H1 (cell line): ENCODE measurements at regions not wholly inside any gene's neighbourhood (a gene's known extent, or its start where the extent isn't known, plus 50 kb on each side); places are given as distances from the start of the nearest gene placed in this dataset.

Experiments
- CTCF ChIA-PET: fragments of 300-600 bp; sonication (Branson Sonifier 250); formaldehyde crosslinking; loops from one replicate; lab custom pipeline; 2021; ENCODE audit not compliant: partially characterized antibody; lab: Charles Lee
- POLR2A ChIA-PET: fragments of 300-600 bp; sonication (Branson Sonifier 250); formaldehyde crosslinking; loops from one replicate; lab custom pipeline; 2021; ENCODE audit warnings: inconsistent platforms; ENCODE audit not compliant: partially characterized antibody; lab: Charles Lee
- DNase-seq, 2 experiments: peaks; one replicate each; pipeline versions ENCODE4 v3.0.0 to v3.0.0-alpha.2; 2010 to 2022; ENCODE audit warnings: low spot score in 2 of 2, low read depth in 1 of 2, mixed read lengths in 1 of 2
- FAIRE-seq: peaks from 2 replicates; lab custom pipeline; 2011; peaks lifted over from hg19 to GRCh38; lab: Jason Lieb, UNC
- H2AFZ ChIP-seq: 2 replicates; pipeline ENCODE4 v1.8.1; 2012; ENCODE audit warnings: low read length, inconsistent platforms
- H2AK5ac ChIP-seq: 2 replicates; pipeline ENCODE4 v1.6.1; 2013; ENCODE audit warnings: low read depth, low read length
- H2BK120ac ChIP-seq: replicated peaks from 2 replicates; pipeline ENCODE3; 2013; ENCODE audit warnings: low read depth, low read length, inconsistent platforms
- H2BK12ac ChIP-seq: 2 replicates; pipeline ENCODE4 v1.6.1; 2013; ENCODE audit warnings: low read depth, low read length
- H2BK15ac ChIP-seq: 2 replicates; pipeline ENCODE4 v1.6.1; 2013; ENCODE audit warnings: low read length
- H2BK20ac ChIP-seq: 2 replicates; pipeline ENCODE4 v1.6.1; 2013; ENCODE audit warnings: low read length
- H2BK5ac ChIP-seq: 2 replicates; pipeline ENCODE4 v1.6.1; 2013; ENCODE audit warnings: low read depth, low read length
- H3K14ac ChIP-seq: 2 replicates; pipeline ENCODE4 v1.6.1; 2013; ENCODE audit warnings: inconsistent platforms; ENCODE audit not compliant: insufficient read length
- H3K18ac ChIP-seq: 2 replicates; pipeline ENCODE4 v1.6.1; 2013; ENCODE audit warnings: low read length; ENCODE audit errors: extremely low read depth
- H3K23ac ChIP-seq: 2 replicates; pipeline ENCODE4 v1.6.1; 2013; ENCODE audit warnings: inconsistent platforms; ENCODE audit not compliant: insufficient read length
- H3K23me2 ChIP-seq: 2 replicates; pipeline ENCODE4 v1.6.1; 2013; ENCODE audit warnings: low read depth, low read length
- H3K27ac ChIP-seq: 2 replicates; pipeline ENCODE4 v1.6.1; 2011; ENCODE audit warnings: low read depth, low read length, inconsistent platforms
- H3K27me3 ChIP-seq, 4 experiments: replicated peaks in 1 of 4; 1 replicate in 1 of 4; 2 replicates in 3 of 4; pipeline versions ENCODE4 v1.6.1 to v1.8.1; 2011 to 2013; ENCODE audit warnings: low read length in 3 of 4, mild to moderate bottlenecking in 3 of 4, inconsistent platforms in 2 of 4, mixed read lengths in 2 of 4, moderate library complexity in 1 of 4; ENCODE audit not compliant: control insufficient read depth in 3 of 4, insufficient read depth in 3 of 4; ENCODE audit errors: extremely low read depth in 1 of 4
- H3K36me3 ChIP-seq, 4 experiments: 2 replicates each; pipeline versions ENCODE4 v1.6.1 to v1.8.1; 2011 to 2013; ENCODE audit warnings: mild to moderate bottlenecking in 4 of 4, low read length in 3 of 4, moderate library complexity in 2 of 4, control low read depth in 1 of 4, inconsistent platforms in 1 of 4; ENCODE audit not compliant: insufficient read depth in 4 of 4, control insufficient read depth in 2 of 4
- H3K4ac ChIP-seq: replicated peaks from 2 replicates; pipeline ENCODE3; 2013; ENCODE audit warnings: low read length, low read depth, mixed read lengths, inconsistent platforms; ENCODE audit not compliant: insufficient read length
- H3K4me1 ChIP-seq, 4 experiments: replicated peaks in 1 of 4; 1 replicate in 1 of 4; 2 replicates in 3 of 4; pipeline versions ENCODE4 v1.6.1 to v1.8.1; 2011 to 2013; ENCODE audit warnings: low read length in 3 of 4, inconsistent platforms in 2 of 4, mixed read lengths in 1 of 4; ENCODE audit not compliant: insufficient read depth in 4 of 4, control insufficient read depth in 3 of 4
- H3K4me2 ChIP-seq, 2 experiments: 2 replicates each; pipeline versions ENCODE4 v1.6.1 to v1.8.1; 2011 to 2013; ENCODE audit warnings: low read depth in 2 of 2, low read length in 2 of 2, control low read depth in 1 of 2, inconsistent platforms in 1 of 2, mild to moderate bottlenecking in 1 of 2; ENCODE audit not compliant: insufficient read depth in 1 of 2
- H3K4me3 ChIP-seq, 4 experiments: fragments of 200-600, 300-600 bp in 1 of 4; sonication (generic), shearing (Covaris generic), sonication (Bioruptor Twin) in 1 of 4; 2 replicates each; pipeline versions ENCODE4 v1.5.1 to v1.8.1; 2011 to 2016; ENCODE audit warnings: low read length in 4 of 4, low read depth in 3 of 4, control low read depth in 2 of 4, inconsistent platforms in 2 of 4, mild to moderate bottlenecking in 2 of 4, mixed read lengths in 1 of 4, moderate library complexity in 1 of 4; ENCODE audit not compliant: insufficient read depth in 2 of 4; ENCODE audit errors: extremely low read depth in 1 of 4
- H3K56ac ChIP-seq: replicated peaks from 2 replicates; pipeline ENCODE3; 2013; ENCODE audit warnings: low read depth, mild to moderate bottlenecking, mixed read lengths, low read length, inconsistent platforms; ENCODE audit not compliant: insufficient read length
- H3K79me1 ChIP-seq: 2 replicates; pipeline ENCODE4 v1.6.1; 2013; ENCODE audit warnings: low read depth, low read length, control low read depth
- H3K79me2 ChIP-seq, 2 experiments: 2 replicates each; pipeline versions ENCODE4 v1.6.1 to v1.8.1; 2012 to 2013; ENCODE audit warnings: low read length in 2 of 2, mild to moderate bottlenecking in 2 of 2, inconsistent platforms in 1 of 2; ENCODE audit not compliant: insufficient read depth in 2 of 2, control insufficient read depth in 1 of 2
- H3K9ac ChIP-seq, 4 experiments: replicated peaks in 1 of 4; 1 replicate in 1 of 4; 2 replicates in 3 of 4; pipeline versions ENCODE4 v1.6.1 to v1.8.1; 2011 to 2013; ENCODE audit warnings: low read depth in 3 of 4, low read length in 3 of 4, control low read depth in 2 of 4, mild to moderate bottlenecking in 2 of 4, moderate library complexity in 2 of 4, inconsistent platforms in 1 of 4; ENCODE audit errors: extremely low read depth in 1 of 4
- H3K9me3 ChIP-seq, 2 experiments: 2 replicates each; pipeline versions ENCODE4 v1.6.1 to v1.8.1; 2012 to 2013; ENCODE audit warnings: mild to moderate bottlenecking in 2 of 2, moderate library complexity in 2 of 2, control low read depth in 1 of 2, inconsistent platforms in 1 of 2, low read depth in 1 of 2, low read length in 1 of 2, mixed read lengths in 1 of 2; ENCODE audit not compliant: insufficient read depth in 2 of 2
- H4K20me1 ChIP-seq, 2 experiments: replicated peaks in 1 of 2; 2 replicates each; pipeline versions ENCODE3 to v1.8.1; 2011 to 2013; ENCODE audit warnings: inconsistent platforms in 2 of 2, low read length in 2 of 2, mild to moderate bottlenecking in 1 of 2; ENCODE audit not compliant: insufficient read depth in 2 of 2, control insufficient read depth in 1 of 2
- H4K5ac ChIP-seq: 2 replicates; pipeline ENCODE4 v1.6.1; 2013; ENCODE audit warnings: low read length, low read depth, mixed read lengths, inconsistent platforms; ENCODE audit not compliant: insufficient read length
- H4K8ac ChIP-seq: 2 replicates; pipeline ENCODE4 v1.8.0; 2013; ENCODE audit warnings: mild to moderate bottlenecking, moderate library complexity, low read length, inconsistent platforms; ENCODE audit not compliant: insufficient read depth; ENCODE audit errors: extremely low read depth
- H4K91ac ChIP-seq: replicated peaks from 2 replicates; pipeline ENCODE3; 2013; ENCODE audit warnings: low read length, mixed read lengths, inconsistent platforms; ENCODE audit not compliant: insufficient read length
- ASH2L ChIP-seq: fragments of 200-600, 300-600 bp; sonication (generic); IDR thresholded peaks from one replicate; pipeline ENCODE4 v1.7.1; 2017; ENCODE audit warnings: low read length
- CEBPB ChIP-seq: IDR thresholded peaks from 2 replicates; pipeline ENCODE4 v1.6.1; 2012; ENCODE audit warnings: low read depth, low read length
- CHD2 ChIP-seq: IDR thresholded peaks from 2 replicates; pipeline ENCODE4 v1.6.1; 2012; ENCODE audit warnings: low read length, improper control_type of control experiment
- CTBP2 ChIP-seq: IDR thresholded peaks from 2 replicates; pipeline ENCODE4 v1.7.0; 2011; ENCODE audit warnings: borderline replicate concordance, mild to moderate bottlenecking, moderate library complexity, mixed read lengths, low read length; ENCODE audit not compliant: insufficient read depth, insufficient read length
- JUN ChIP-seq: IDR thresholded peaks from 2 replicates; pipeline ENCODE4 v1.6.1; 2011; ENCODE audit warnings: low read depth, mild to moderate bottlenecking, improper control_type of control experiment, low read length
- RXRA ChIP-seq: IDR thresholded peaks from 2 replicates; pipeline ENCODE4 v1.6.1; 2011; ENCODE audit warnings: low read depth, mild to moderate bottlenecking, low read length, moderate library complexity; ENCODE audit not compliant: insufficient read depth
- SIX5 ChIP-seq: IDR thresholded peaks from 2 replicates; pipeline ENCODE4 v1.6.1; 2011; ENCODE audit warnings: mild to moderate bottlenecking, low read depth, low read length
- SP2 ChIP-seq: IDR thresholded peaks from 2 replicates; pipeline ENCODE4 v1.6.1; 2012; ENCODE audit warnings: mild to moderate bottlenecking, low read length, inconsistent platforms
- SRF ChIP-seq: IDR thresholded peaks from 2 replicates; pipeline ENCODE4 v1.6.1; 2011; ENCODE audit warnings: mild to moderate bottlenecking, low read depth, low read length, moderate library complexity
- ZNF274 ChIP-seq: IDR thresholded peaks from 2 replicates; pipeline ENCODE4 v1.7.0; 2012; ENCODE audit warnings: low read length, borderline replicate concordance; ENCODE audit errors: extremely low read depth
- WGBS, 2 experiments: shearing (Covaris generic) in 1 of 2; methylation state at CpG; one replicate each; pipeline versions ENCODE4 v1.1.6 to v1.1.7; 2013 to 2015; ENCODE audit warnings: low lambda C conversion rate in 2 of 2, mixed read lengths in 2 of 2, inconsistent platforms in 1 of 2, low coverage in 1 of 2, missing lambda C conversion rate in 1 of 2; ENCODE audit not compliant: insufficient replicate concordance in 2 of 2, insufficient coverage in 1 of 2, insufficient read length in 1 of 2; ENCODE audit errors: extremely low coverage in 1 of 2, missing lambda C conversion rate in 1 of 2; 5-methylcytosine and 5-hydroxymethylcytosine counted together
- TF ChIP-seq, protein P1 (sequence below): IDR thresholded peaks from 2 replicates; pipeline ENCODE4 v1.6.1; 2011; ENCODE audit warnings: low read length, improper control_type of control experiment
- TF ChIP-seq, protein P2 (sequence below): IDR thresholded peaks from 2 replicates; pipeline ENCODE4 v1.6.1; 2012; ENCODE audit warnings: inconsistent platforms

DNA sequence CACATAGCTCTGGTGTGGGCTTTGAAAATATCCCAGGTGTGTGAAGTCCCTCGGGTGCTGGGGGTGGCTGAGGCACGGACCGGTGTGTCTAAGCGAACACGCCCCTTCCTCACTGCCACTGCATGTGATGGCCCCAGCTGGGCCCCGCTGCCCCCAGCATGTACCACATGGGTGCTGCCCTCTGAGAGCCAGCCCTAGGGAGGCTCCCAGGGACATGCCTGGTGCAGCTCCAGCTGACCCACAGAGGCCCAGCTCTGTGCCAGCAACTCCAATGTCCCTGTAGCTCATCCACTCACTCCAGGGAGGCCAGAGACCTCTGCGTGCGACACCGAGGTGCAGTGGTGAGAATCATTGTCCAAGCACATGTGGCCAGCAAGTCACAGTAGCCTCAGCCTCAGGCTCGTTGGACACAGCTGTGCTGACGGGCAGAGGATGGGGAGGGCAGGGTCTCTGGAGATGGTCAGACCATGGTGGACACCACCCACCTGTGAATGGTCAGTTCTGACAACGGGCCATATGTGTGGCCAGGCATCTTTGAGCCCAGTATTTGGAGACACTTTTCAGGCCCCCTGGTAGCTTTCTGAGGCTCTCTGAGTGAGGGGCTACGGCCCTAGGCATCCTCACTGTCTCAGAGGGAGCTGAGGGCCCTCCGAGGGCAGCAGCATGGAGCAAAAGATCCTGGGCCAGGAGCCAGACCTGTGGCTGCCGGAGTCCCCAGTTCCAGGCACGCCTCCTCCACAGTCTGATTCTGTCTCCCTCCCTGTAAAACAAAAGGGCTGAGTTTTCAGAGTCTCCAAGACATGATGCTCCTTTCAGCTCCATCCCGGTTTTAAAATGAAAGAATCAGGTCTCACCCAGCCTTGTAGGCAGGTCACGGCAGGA lies 220.7 kb downstream of the NDUFA10 start:
- no peak for FAIRE-seq
- Histone ChIP-seq H3K9ac (no peak overlapping the region; a peak in 1 of 7 replicates), H2BK120ac (no peak overlapping the region), H4K20me1 (no peaks in the 10 kb centered on the region), H2AK5ac (no peak overlapping the region), H2BK20ac (no peak overlapping the region), H3K4me3 (no peak overlapping the region), H2BK5ac (no peak overlapping the region), H3K79me1 (no peaks in the 10 kb centered on the region), H3K4me2 (no peak overlapping the region), H2BK12ac (no peak overlapping the region), H3K23ac (no peak overlapping the region), H3K56ac (no peak overlapping the region), H3K14ac (no peak overlapping the region), H3K4ac (no peak overlapping the region), H4K5ac (no peak overlapping the region), H4K91ac (no peak overlapping the region), H3K36me3 (no peaks in the 10 kb centered on the region), H4K8ac (0 out of 2 replicates have a peak overlapping the region, but pooled peaks have one; percentile 57), H3K4me1 (no peaks in the 10 kb centered on the region), H2AFZ (no peak overlapping the region), H3K9me3 (no peaks in the 10 kb centered on the region), H3K79me2 (no peaks in the 10 kb centered on the region), H3K27me3 (no peaks in the 10 kb centered on the region), H3K23me2 (no peaks in the 10 kb centered on the region), H2BK15ac (no peak overlapping the region), H3K18ac (no peak overlapping the region), H3K27ac (no peak overlapping the region)
- DNase-seq: peak in 1 of 2 experiments; percentile 37
- ChIA-PET POLR2A (no interaction called here), CTCF (interaction anchor here (0.6 kb wide), 1 partner anchor 32 kb away, joined by 3 read pairs; no protein-coding TSS in a partner anchor)
- 89% methylated on average over 18 of the region's 18 CpGs; no CpG with 5 or more reads in 1 of the 2 experiments for WGBS, 2 experiments
- TF ChIP-seq CHD2 (no peak), SIX5 (no peak), ZNF274 (no peak), SRF (no peak), JUN (no peak), RXRA (no peak), CEBPB (no peak), SP2 (no peak), CTBP2 (no peak), ASH2L (no peak)
- TF ChIP-seq, protein P1, sequence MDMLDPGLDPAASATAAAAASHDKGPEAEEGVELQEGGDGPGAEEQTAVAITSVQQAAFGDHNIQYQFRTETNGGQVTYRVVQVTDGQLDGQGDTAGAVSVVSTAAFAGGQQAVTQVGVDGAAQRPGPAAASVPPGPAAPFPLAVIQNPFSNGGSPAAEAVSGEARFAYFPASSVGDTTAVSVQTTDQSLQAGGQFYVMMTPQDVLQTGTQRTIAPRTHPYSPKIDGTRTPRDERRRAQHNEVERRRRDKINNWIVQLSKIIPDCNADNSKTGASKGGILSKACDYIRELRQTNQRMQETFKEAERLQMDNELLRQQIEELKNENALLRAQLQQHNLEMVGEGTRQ: no peak
- TF ChIP-seq, protein P2, sequence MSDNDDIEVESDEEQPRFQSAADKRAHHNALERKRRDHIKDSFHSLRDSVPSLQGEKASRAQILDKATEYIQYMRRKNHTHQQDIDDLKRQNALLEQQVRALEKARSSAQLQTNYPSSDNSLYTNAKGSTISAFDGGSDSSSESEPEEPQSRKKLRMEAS: no peak
